Peyer's patch (tissue), 4 donors: ENCODE measurements at regions not wholly inside any gene's neighbourhood (a gene's known extent, or its start where the extent isn't known, plus 50 kb on each side); places are given as distances from the start of the nearest gene placed in this dataset.
"Not testable (repeated sequence)": the region's sequence is repeated elsewhere in the genome, so short reads cannot be mapped to it uniquely, and the experiment has no call there.

Experiments
- DNase-seq, 3 donors: peaks; one replicate each; pipeline ENCODE4 v3.0.0-alpha.2; 2017 to 2019
- H3K27ac ChIP-seq, 4 donors: fragments of 200-600 bp; sonication (generic); one replicate each; pipeline ENCODE4 v1.5.1; 2016 to 2019
- H3K27me3 ChIP-seq, 2 donors: fragments of 200-600 bp; sonication (generic); one replicate each; pipeline ENCODE4 v1.5.1; 2019
- H3K36me3 ChIP-seq, 3 donors: fragments of 200-600 bp; sonication (generic); one replicate each; pipeline ENCODE4 v1.5.1; 2016 to 2019
- H3K4me1 ChIP-seq, 4 donors: fragments of 200-600 bp; sonication (generic); one replicate each; pipeline ENCODE4 v1.5.1; 2016 to 2019
- H3K4me3 ChIP-seq, 4 donors: fragments of 200-600 bp; sonication (generic); 1 replicate in 3 of 4; 2 replicates in 1 of 4; pipeline ENCODE4 v1.5.1; 2016 to 2019; ENCODE audit warnings: mild to moderate bottlenecking in 1 of 4
- H3K9me3 ChIP-seq, 4 donors: fragments of 200-600 bp; sonication (generic); one replicate each; pipeline ENCODE4 v1.5.1; 2016 to 2019; ENCODE audit warnings: mild to moderate bottlenecking in 1 of 4
- CTCF ChIP-seq, 6 experiments: fragments of 450-650 bp in 4 of 6; fragments of 200-600 bp in 2 of 6; sonication (generic) in 1 of 6; IDR thresholded peaks; one replicate each; pipeline ENCODE4 v1.5.1; 2017 to 2019; ENCODE audit warnings: antibody characterized with exemption in 6 of 6, mild to moderate bottlenecking in 3 of 6, moderate library complexity in 1 of 6
- POLR2A ChIP-seq, 2 donors: fragments of 450-650 bp; IDR thresholded peaks; one replicate each; pipeline ENCODE4 v1.5.1; 2017; ENCODE audit warnings: antibody characterized with exemption in 2 of 2, mild to moderate bottlenecking in 2 of 2, moderate library complexity in 2 of 2

GRCh38 chr1:55773211-55773940 is 558.2 kb upstream of the USP24 start:
- no peaks in the 10 kb centered on the region for H3K27me3 ChIP-seq
- H3K9me3 ChIP-seq: no peaks in the 10 kb centered on the region
- DNase-seq: no peak
- no peak overlapping the region for H3K4me3 ChIP-seq
- no peak overlapping the region for H3K27ac ChIP-seq
- H3K4me1 ChIP-seq: no peaks in the 10 kb centered on the region
- TF ChIP-seq POLR2A (IDR thresholded peaks at IDR 0.05) (no peak), CTCF (IDR thresholded peaks at IDR 0.05) (no peak)
- H3K36me3 ChIP-seq: no peaks in the 10 kb centered on the region

GRCh38 chr1:55768327-55768952 is 553.3 kb upstream of the USP24 start:
- Histone ChIP-seq H3K27me3 (no peaks in the 10 kb centered on the region), H3K36me3 (no peaks in the 10 kb centered on the region), H3K4me3 (no peak overlapping the region), H3K4me1 (no peaks in the 10 kb centered on the region), H3K9me3 (no peaks in the 10 kb centered on the region), H3K27ac (no peak overlapping the region)
- DNase-seq: no peak
- TF ChIP-seq POLR2A (IDR thresholded peaks at IDR 0.05) (no peak), CTCF (IDR thresholded peaks at IDR 0.05) (no peak)

DNA sequence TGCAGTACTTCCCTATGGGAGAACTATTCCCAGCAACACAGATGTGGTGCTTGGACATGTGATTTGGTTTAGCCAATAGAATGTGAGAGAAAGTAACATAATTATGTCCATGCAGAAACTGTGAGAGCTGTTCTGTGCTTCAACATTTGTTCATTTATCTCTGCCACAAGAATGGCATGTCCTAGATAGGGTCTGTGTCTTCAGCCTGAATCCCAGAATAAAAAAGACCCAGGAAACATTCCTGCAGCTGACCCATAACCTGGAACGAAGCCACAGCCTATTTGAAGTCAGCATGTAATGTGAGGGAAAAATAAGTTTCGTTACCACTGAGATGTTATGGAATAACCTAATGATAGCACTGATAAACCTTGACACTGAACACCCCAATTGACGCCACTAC is 552.0 kb upstream of the USP24 start:
- H3K4me3 ChIP-seq: no peak overlapping the region
- DNase-seq: no peak
- H3K9me3 ChIP-seq: no peaks in the 10 kb centered on the region
- no peaks in the 10 kb centered on the region for H3K4me1 ChIP-seq
- H3K36me3 ChIP-seq: no peaks in the 10 kb centered on the region
- no peak for TF ChIP-seq POLR2A (IDR thresholded peaks at IDR 0.05)
- TF ChIP-seq CTCF (IDR thresholded peaks at IDR 0.05): no peak
- H3K27ac ChIP-seq: no peak overlapping the region
- H3K27me3 ChIP-seq: no peaks in the 10 kb centered on the region

DNA sequence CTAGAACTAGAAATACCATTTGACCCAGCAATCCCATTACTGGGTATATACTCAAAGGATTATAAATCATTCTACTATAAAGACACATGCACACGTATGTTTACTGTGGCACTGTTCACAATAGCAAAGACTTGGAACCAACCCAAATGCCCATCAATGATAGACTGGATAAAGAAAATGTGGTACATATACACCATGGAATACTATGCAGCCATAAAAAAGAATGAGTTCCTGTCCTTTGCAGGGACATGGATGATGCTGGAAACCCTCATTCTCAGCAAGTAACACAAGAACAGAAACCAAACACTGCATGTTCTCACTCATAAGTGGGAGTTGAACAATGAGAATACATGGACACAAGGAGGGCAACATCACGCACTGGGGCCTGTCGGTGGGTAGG is 550.3 kb upstream of the USP24 start:
- not testable (repeated sequence) for H3K9me3 ChIP-seq, H3K36me3 ChIP-seq, H3K4me1 ChIP-seq, DNase-seq, H3K27me3 ChIP-seq, H3K4me3 ChIP-seq, H3K27ac ChIP-seq

DNA sequence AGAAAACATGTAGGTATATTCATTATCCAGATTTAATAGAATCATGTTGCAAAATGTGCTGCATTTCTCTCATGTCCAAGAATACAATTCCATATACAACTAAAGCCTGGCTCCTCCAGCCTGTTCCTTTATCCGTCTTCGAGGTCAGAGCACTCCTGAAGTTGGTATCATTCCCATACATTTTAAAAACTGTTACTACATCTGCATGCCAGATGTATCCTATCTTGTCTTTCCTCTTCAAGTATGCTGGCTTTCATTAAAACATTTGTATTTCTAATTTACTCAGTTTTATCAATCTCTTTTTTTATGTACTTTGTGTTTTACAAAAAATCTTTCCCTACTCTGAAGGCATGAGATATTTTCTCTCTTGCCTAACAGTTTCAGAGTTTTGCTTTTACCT is 536.6 kb upstream of the USP24 start:
- Histone ChIP-seq H3K27ac (no peak overlapping the region), H3K36me3 (no peaks in the 10 kb centered on the region), H3K9me3 (no peaks in the 10 kb centered on the region), H3K27me3 (no peaks in the 10 kb centered on the region), H3K4me1 (no peaks in the 10 kb centered on the region), H3K4me3 (no peak overlapping the region)
- DNase-seq: no peak
- TF ChIP-seq POLR2A (IDR thresholded peaks at IDR 0.05): no peak
- no peak for TF ChIP-seq CTCF (IDR thresholded peaks at IDR 0.05)

DNA sequence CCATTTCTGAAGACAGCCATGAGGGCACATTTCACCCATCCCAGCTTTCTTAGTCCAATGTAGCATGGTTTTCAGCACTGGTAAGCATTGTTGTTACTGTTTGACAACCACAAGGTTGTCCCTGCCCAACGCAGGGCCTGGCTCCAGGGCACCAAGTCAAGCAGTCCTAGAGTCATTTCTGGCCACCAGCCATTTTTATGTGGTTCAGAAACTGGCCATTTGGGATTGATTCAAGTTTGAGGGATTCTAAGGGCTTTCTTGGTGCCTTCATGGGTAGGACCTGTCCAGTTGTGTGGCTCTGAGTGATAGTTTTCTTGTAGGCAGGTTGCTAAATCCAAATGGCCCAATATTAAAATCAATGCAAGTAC is 535.4 kb upstream of the USP24 start:
- H3K36me3 ChIP-seq: no peaks in the 10 kb centered on the region
- no peaks in the 10 kb centered on the region for H3K27me3 ChIP-seq
- TF ChIP-seq CTCF (IDR thresholded peaks at IDR 0.05): no peak
- TF ChIP-seq POLR2A (IDR thresholded peaks at IDR 0.05): no peak
- no peak overlapping the region for H3K4me3 ChIP-seq
- no peak for DNase-seq
- no peaks in the 10 kb centered on the region for H3K9me3 ChIP-seq
- H3K27ac ChIP-seq: no peak overlapping the region
- no peaks in the 10 kb centered on the region for H3K4me1 ChIP-seq
